GM19468 (cell line): ENCODE measurements at regions not wholly inside any gene's neighbourhood (a gene's known extent, or its start where the extent isn't known, plus 50 kb on each side); places are given as distances from the start of the nearest gene placed in this dataset.

Experiments used
- ATAC-seq: cut with Tn5 transposase; IDR thresholded peaks from one replicate; pipeline ENCODE4 v1.9.1; 2021; ENCODE audit warnings: mild to moderate bottlenecking, moderate library complexity, moderate number of reproducible peaks; ENCODE audit not compliant: unreplicated experiment; ENCODE audit errors: extremely low read depth

GRCh38 chr21:35208810-35209517 lies 159.9 kb upstream of the RUNX1 start:
- ATAC-seq, result no peak

DNA sequence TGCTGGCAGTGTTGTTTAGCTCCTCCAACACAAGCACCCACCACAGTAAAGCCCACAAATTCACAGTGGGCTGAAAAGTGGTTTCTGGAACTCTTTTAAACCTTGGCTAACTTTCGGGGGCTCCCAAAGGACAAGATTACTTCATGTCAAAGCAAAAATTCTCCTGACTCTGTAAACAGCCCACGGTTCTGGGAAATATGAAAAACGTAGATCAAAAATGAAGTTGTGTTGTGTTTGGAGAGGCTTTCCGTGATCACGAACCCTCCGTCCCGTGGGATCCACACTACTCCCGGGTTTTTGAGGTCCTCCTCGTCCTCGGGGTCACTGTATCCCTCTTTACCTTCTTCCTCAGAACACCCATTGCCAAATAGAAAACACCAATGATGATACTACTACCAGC lies 159.0 kb upstream of the RUNX1 start:
- no peak for ATAC-seq

DNA sequence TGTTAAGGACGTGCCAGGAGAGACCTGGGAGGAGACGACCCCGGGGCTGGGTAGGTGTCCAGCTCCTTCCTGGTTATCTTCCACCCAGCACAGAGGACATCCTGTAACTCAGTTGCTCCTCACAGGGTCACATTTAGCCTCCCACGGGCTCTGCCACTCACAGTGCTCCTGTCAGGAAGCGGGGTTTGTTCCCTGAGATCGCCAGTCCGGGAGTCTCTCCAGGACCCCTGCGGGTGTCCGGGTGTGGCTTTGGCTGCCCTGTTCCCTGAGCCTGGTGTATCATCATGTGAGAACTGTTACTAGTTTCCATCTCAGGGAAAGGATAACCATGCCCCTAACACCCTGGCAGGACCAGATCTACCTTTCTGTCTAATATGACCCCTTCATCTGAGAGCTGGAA lies 158.2 kb upstream of the RUNX1 start:
- no peak for ATAC-seq

- no peak for ATAC-seq
Observed at GRCh38 chr21:35206141-35207125, 157.3 kb upstream of the RUNX1 start.

DNA sequence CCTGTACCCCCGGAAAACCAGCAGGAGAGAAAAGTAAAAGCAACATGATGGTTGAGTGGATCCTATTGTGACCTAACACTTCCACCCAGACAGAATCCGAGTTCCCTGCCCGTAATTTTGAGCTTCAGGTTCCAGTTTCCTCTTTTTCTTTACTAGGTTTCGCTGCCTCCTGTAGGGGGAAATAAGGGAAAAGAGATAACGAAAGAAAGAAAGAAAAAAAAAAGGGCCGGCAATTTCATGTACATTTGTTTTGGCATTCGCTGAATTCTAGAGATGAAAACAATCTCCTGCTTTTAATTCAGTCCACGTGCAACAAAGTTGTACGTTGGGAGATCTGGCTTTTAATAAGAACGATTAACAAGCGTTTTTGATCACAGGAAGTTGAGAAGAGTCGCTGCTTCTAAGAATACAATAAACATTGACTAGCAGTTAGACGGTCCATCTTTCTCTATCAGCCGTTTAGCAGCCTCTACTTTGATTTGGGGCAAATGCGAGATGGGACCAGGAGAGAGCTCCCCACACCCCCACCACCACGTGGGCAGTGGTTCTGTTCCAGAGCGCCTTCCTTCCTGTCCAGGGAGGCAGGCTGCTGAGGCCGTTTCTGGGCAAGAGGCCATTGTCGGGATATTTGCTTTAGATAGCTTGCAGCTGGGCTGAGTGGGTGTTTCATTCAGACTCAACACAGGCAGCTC lies 155.9 kb upstream of the RUNX1 start:
- ATAC-seq, result no peak

GRCh38 chr21:35204125-35204524 lies 155.0 kb upstream of the RUNX1 start:
- ATAC-seq, result no peak

DNA sequence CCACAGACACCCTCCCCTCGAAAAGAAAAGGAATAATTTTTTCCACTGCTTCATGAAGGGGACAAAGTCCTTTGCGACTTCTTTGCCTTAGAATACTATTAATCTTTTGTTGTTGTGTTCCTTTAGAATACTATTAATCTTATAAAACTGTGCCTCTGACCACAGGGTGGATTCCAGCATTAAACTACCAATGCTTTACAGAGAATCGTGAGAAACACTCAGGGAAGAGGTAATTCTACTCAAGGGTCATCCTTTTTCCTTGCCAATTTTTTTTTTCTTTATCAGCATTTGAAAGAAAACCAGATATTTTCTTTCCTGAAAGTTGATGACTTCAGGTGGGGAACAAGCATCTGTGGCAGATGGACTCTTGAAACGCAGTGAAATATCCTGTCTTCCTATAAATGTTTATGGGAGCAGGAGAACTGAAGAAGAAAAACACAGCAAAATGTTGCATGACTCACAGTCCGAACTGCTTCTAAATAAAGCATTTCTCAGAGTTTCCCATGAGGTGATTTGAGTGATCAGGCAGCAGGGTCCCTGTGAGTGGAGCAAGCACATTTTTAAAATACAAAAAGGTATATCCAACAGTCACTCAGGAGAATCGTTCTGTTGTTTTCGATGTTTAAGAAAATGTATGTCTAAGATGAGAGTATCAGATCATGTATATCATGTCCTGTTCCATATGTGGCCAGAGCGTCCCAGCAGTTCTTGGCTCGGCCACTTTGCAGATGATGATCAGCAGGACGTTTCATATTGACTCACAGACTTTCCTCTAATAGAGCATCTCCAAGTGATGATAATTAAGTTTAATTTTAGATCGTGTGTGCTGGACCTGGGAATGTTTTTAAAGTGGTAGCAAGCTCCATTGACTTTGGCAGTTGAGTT lies 154.2 kb upstream of the RUNX1 start:
- no peak for ATAC-seq

DNA sequence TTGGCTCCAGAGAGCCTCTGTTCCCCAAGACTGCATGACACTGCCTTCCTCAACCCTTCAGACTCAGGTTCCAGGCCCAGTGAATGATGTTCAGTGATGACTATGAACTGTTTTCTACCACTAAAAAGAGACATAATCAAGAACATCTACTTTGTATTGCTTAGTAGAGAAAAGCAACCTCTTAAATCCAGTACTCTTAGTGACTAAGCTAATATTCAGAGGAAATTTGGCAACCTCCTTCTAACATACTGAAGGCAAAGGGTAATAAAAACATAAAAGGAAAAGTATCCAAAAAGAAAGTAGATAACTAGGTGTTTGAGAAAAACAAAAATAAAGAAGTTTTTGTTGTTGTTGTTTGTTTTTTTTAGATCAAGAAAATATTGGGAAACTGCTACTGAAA lies 153.3 kb upstream of the RUNX1 start:
- no peak for ATAC-seq

DNA sequence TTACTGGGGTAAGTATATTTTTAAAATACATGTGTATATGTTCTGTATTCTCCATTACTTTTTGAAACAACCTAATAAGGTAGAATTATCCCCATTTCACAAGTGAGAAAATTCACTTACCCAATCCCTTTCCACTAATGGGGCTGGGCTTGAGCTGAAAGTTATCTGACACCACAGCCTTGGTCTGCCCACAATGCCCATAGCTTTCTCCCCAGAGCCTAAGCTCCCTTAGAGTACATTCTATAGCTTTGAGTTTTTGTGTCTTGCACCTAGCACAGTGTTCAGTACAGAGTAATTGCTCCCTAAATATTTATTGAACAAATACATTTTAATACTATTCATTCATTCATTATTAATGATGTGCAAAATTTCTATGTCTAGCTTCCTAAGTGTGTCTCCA lies 152.7 kb upstream of the RUNX1 start:
- no peak for ATAC-seq

DNA sequence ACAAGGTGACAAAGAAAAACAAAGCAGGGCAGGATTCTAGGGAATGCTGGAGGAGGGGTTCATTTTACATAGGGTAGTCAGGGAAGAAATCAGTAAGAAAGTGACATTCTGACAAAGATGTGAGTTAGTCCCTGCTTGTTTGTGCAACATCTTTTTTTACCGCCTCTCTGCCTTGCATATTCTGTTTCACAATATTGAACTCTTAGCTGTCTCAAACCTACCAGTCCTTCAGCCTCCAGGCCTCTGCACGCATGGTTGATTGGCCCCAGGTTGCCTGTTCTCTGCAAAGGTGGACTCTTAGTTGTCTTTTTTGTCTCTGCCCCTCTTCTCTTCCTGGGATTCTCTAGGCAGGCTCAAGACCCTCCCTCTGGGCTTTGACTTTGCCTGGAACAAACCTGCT lies 152.2 kb upstream of the RUNX1 start:
- ATAC-seq, result no peak

DNA sequence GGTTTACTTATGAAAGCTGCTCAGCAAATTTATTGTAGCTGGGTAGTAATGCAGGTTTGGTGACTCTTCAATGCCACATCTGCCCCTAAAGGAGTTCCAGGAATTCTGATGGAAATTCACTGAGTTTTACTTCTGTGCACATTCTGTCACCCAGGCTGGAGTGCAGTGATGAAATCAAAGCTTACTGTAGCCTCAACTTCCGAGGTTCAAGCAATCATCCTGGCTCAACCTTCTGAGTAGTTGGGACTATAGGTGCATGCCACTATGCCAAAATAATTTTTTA lies 150.6 kb upstream of the RUNX1 start:
- no peak for ATAC-seq

DNA sequence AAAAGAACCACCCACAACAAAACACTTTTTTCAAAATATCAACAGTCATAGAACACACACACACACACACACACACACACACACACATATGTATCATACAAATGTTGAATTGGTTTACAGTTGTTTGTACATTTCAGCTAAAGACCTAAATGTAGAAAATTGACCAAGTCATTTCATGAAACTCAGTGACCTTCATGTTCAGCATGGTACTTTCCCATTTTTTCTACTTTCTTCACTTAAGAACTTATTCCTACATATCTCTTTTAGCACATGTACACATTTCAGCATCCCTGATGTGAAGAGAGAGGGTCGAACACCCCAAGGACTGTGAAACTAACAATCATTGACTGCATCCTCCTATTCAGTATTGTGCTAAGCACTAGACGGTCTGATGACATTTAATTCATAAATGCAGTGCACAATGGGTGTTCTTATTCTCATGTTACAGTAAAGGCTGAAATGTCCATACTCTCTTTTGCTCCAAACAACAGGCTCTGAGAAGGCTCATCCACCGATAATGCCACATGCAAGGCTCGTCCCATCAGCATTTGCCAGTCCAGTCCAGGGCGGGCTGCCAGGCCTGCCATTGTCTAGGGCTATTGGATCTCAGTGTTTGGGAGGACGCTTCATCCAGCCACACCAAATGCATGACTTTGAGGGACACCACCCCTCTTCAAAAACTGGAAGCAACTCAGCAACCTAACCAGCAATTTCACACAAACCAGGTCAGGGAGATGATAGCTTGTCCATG lies 150.1 kb upstream of the RUNX1 start:
- ATAC-seq, result no peak

DNA sequence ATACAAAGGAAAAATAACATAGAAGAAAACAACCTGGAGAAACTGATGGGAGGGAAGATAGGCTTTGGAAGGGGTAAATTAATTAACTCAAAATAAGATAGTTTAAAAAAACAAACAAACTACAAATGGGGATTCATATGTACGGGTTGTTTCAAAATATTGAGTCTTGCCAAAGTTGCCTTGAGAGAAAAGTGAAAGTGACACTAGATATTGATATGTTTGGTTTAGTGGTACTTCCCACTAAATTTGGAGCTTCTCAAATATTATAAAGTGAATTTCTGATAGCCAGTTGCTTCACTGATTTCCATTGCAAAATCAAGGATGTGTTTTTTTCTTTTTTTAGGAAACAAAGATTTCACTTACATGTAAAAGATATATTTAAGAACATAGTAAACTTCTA lies 149.5 kb upstream of the RUNX1 start:
- no peak for ATAC-seq

GRCh38 chr21:35197992-35198431 lies 148.9 kb upstream of the RUNX1 start:
- no peak for ATAC-seq

- no peak for ATAC-seq
Observed at GRCh38 chr21:35197191-35197590, 148.1 kb upstream of the RUNX1 start.

GRCh38 chr21:35196128-35196527 lies 147.0 kb upstream of the RUNX1 start:
- no peak for ATAC-seq

DNA sequence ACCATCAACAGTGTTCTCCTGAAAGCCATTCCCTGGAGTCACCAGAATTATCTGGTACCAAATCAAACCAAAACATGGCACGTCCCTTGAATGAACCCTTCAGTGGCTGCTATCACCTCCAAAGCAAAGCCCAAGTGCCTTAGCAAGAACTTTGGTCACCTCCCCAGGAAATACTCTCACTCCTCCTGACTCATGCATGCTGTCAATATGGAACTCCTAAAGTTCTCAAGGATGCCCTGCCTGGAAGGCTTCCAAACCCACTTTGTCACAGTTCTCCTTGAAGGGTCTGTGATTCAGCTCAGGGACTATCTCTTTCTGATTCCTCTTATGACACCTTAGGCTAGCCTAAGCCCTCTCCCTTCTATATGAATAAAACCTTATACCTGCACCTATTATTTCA lies 146.1 kb upstream of the RUNX1 start:
- ATAC-seq, result no peak

GRCh38 chr21:35191754-35192153 lies 142.7 kb upstream of the RUNX1 start:
- no peak for ATAC-seq

DNA sequence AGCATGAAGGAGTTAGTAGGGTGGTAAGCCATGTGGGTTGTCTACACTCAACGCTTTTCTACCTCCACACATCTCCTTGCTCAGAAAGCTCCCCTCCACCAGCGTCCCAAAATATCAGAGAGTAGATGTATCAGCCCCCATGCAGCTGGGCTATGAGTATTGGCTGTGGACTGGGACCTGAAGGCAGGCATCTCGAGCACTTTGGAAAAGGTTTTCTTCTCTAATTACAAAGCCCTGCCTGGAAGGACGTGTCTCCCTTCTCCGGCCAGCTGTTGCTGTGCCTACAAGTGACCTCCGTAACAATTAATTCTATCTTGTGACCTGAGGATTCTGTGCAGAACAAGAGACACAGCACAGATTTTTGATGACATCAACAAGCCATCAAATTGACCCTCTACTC lies 142.0 kb upstream of the RUNX1 start:
- no peak for ATAC-seq
